ENCODE measurements at regions not wholly inside any gene's neighbourhood (a gene's known extent, or its start where the extent isn't known, plus 50 kb on each side); places are given as distances from the start of the nearest gene placed in this dataset.

- no peak for DNase-seq
Observed at GRCh38 chr4:96598465-96598864, 758.6 kb downstream of the PDHA2 start.

GRCh38 chr4:96599752-96600151, 759.9 kb downstream of the PDHA2 start:
- no peak for DNase-seq

DNA sequence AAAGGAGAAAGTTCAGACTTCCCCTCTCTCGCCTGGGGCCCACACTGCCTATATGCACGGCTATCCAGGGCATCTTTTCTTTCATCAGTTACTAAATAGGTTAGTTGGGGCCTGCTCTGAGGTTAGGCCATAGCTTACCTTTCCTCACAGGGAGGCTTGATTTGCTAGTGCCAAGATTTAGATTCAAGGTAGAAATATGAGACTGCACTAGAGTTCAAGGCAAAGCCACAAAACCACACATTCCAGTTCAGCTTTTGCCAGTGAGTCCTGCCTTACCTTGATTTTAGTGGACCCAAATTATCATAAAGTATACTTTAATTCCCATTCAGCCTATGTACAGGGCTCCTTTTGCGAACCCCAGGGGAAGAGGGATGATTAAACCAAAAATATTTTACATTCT, 762.8 kb downstream of the PDHA2 start:
- DNase-seq = no peak

DNA sequence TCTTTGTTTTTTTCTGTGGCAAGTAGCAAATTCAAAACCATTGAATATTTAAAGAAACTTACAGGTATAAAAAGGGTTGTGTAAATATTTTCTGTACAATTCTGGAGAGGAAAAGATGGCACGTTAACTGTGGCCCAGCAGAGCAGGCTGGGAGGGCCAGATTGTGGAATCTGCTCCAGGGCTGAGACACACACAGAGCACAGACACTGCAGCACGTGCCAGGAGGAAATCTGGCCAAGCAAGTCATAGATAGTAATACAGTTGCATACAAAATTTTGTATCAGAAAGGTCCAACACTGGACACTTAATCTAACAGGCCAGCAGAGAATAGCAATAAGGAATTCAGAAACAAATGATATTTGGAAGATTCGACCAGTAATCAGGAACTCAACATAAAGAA, 763.7 kb downstream of the PDHA2 start:
- no peak for DNase-seq

- DNase-seq = no peak
Observed at GRCh38 chr4:96606451-96606850, 766.6 kb downstream of the PDHA2 start.

- DNase-seq = no peak
Observed at GRCh38 chr4:96626023-96626422, 786.1 kb downstream of the PDHA2 start.

DNA sequence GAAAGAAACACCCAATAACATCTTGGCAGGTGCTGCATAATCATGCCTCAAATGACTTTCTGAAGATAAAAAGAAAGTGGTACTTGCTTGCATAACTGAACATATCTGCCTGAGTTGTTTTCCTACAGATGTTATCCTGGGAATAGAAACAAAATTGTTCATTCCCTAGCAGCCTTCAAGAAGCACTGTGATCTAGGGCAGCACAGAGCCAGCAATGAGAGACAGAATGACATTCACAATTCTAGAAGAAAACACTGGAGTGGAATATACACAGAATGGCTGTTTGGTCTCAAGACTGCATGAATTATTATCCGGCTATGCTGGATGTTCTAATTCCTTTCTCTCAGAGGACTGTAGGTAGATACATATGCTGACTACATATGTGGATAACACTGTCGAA, 790.9 kb downstream of the PDHA2 start:
- DNase-seq = no peak

- DNase-seq = no peak
Observed at GRCh38 chr4:96637971-96638412, 798.1 kb downstream of the PDHA2 start.

DNA sequence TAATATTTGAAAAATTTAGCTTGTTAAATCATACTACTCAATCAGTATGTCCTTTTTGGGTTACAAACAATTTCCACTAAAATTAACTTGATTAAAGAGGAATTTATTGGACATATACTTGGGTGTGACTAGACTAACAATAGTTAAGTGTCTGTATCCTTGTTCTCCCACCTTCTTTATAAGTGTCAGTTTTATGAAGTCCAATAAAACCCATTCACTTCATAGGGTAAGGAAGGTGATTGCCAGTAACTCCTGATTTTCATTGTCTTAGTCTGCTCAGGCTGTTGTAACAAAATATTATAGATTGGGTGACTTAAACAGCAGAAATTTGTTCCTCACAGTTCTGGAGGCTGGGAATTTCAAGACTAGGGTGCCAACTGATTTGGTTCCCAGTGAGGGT, 800.0 kb downstream of the PDHA2 start:
- DNase-seq = no peak

DNA sequence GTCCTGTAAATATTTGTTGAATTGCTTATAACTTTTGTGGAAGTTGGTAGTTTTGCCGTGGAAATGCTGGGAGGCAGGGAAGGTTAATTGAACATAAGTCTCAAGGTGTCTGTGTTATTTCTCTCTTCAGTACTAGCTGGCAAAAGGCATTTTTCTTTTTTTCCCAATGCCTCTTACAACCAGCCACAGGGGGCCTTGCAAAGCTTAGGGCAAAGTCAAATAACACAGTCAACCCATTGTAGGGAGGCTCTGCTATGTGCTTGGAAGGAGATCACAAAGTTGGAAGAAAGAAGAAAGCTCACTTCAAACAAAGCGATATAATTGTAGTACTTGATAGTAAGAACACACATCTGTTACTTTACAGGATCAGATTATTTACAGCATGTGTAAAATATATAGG, 802.6 kb downstream of the PDHA2 start:
- DNase-seq = no peak

DNA sequence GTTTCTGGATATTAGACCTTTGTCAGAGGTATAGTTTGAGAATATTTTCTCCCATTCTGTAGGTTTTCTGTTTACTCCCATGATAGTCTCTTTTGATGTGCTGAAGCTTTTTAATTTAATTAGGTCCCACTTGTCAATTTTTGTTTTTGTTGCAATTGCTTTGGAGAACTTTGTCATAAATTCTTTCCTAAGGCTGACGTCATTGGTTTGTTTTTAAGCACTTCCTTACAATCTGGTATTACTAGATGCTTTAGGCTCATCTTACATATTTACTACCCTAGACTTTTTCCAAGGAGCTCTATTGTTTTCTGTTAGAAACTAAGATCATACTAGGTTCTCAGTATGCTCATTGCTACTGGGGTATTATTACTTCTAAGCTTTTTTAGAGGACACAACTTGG, 806.3 kb downstream of the PDHA2 start:
- DNase-seq = no peak

DNA sequence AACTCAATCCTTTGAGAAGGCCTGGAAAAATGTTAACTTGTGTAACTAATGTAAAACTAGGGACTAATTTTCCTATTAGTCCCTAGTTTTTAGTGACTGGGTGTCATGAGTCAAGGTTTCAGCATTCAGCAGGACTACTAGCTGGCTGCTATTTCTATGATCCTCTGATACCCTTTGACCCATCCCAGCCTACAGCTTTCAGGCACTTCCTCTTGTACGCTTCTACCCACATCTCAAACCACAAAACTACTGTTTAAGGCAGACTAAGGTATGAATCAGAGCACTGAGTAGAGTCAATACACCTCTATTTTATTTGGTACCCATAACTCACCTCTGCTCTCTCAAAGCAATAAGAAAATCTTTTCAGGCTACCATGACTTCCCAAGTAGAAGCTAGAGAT, 809.6 kb downstream of the PDHA2 start:
- DNase-seq = no peak

GRCh38 chr4:96652158-96652557, 812.3 kb downstream of the PDHA2 start:
- DNase-seq = no peak

DNA sequence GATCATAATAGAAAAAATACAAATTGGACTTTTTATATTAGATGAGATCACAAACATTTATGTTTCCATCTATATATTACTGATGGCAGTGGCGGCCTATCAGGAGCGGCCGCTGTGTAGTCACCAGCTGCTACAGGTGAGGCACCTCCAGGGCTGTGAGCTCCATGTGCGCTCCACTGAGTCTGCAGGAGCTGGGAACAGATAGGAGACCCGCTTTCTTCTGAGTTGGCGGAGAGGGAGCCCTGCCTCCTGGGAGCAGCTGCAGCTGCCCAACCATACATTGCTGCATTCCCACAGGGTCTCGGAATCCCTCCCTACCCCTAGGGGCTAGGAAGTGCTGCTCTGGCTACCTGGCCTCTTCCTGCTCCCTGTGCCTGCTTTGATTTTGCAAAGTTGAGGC, 812.9 kb downstream of the PDHA2 start:
- no peak for DNase-seq

DNA sequence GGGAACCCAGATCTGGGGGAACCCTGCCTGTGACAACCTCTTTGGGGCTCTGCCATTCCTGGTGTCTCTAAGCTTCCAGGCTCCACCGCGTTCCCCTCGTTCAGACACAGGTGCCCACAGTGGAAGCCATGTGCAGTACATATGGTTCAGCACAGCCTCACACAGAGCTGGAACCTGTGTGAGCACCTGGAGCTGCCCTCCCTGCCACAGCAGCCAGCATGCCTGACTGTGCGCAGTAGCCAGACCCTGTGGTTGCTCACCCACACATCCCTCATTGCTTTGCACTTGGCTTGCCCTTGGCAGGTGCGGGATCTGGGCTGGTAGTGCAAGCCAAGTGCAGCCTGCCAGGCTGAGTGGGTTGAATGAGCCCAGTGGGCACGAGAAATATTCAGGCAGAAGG, 814.2 kb downstream of the PDHA2 start:
- no peak for DNase-seq

DNA sequence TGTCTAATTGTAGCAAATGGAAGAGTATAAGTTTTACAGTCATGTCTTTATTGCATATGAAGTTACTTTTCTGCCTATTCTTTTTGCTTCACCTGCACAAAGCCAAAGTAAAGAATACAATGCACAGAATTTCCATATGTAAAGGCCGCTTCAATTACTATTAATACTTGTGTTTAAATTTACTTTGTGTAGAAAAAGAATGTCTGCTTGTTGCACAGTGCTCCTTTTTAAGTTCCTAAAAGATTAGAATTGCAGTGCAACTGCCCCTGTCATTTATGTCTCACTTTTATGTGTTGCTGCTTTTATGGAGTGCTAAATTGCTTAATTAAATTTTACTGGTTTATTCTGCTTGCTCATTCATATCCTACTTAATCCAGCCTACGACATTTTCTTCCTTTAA, 830.5 kb downstream of the PDHA2 start:
- DNase-seq = no peak

DNA sequence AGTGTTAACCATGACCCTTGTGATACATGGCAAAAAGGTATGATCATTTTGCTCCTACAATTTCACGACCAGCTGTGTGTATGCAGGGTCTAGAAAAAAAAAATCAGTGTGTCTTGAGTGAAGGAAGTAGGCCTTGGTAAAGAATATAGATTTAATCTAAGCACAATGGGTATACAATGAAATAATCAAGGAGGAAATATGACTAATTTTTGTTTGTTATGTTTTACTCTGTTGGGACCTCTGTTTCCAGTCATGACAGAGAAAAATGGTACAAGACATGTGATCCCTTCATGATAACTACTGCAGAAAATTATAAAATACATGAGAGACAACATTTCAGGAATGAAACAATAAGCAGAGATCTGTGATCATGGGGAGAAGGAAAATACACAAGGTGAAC, 835.5 kb downstream of the PDHA2 start:
- DNase-seq = no peak

DNA sequence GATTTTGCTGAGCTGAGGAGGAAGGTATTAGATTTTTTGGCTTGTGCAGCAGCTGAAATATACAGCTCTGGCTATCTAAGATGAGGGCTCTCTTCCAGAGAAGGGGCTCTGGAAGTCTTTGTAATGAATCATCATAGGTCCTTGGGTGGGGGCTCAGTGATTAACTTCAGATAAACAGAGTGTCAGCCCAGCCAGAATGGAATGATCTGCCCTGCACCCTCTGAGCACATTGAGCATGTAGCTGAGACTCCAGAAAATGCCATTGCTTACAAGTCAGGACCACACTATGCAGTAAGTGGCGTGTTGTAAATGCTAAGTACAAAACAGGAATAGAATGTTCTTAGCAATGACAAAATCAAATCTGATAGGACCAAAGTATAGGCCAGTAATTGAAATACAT, 836.0 kb downstream of the PDHA2 start:
- no peak for DNase-seq

GRCh38 chr4:96676754-96677435, 837.0 kb downstream of the PDHA2 start:
- DNase-seq = no peak

DNA sequence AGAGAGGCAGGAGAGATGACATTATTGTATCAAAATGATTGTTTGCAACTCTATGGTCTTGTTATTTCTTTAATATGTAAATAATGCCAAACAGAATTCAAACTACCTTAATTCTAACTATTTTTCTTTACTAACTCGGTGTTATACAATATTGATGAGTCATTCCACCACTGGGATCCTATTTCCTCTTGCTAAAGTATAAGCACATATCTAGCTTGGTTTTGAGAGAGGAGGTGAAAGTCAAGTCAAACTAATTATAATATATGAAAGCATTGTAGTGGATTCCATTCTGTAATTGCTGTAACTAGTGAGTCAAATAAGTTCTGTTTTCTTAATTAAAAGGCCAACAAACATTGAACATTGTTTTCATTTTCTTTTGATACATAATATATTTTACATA, 837.6 kb downstream of the PDHA2 start:
- DNase-seq = no peak

GRCh38 chr4:96681218-96681617, 841.3 kb downstream of the PDHA2 start:
- no peak for DNase-seq

DNA sequence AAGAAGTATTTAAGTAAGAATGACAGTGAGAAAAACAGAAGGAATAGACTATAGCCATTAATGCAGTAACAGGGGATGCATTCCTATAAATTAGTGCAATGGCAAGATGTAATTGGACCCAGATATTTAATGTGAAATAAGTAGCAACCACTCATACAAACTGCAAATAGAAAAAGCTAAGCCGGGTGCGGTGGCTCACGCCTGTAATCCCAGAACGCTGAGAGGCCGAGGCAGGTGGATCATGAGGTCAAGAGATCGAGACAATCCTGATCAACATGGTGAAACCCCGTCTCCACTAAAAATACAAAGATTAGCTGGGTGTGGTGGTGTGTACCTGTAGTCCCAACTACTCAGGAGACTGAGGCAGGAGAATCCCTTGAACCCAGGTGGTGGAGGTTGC, 845.8 kb downstream of the PDHA2 start:
- no peak for DNase-seq

DNA sequence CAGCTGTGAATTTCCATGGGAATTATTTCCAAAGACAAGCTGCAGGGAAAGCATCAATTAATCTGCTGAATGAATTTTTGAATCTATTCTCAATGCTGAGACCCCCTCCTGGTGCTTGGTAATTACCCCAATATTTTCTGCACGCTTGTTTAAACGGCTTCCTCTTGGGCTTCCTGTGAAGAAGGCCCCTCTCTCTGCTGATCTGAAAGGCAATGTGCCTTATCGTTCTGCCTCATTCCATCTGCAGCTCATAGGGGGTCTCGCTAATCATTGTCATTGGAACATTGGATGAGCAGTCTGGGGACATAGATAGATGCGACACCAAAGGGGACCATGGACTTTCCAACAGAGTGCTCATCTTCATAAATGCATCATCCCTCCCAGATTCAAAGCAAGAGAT, 851.6 kb downstream of the PDHA2 start:
- DNase-seq = no peak

DNA sequence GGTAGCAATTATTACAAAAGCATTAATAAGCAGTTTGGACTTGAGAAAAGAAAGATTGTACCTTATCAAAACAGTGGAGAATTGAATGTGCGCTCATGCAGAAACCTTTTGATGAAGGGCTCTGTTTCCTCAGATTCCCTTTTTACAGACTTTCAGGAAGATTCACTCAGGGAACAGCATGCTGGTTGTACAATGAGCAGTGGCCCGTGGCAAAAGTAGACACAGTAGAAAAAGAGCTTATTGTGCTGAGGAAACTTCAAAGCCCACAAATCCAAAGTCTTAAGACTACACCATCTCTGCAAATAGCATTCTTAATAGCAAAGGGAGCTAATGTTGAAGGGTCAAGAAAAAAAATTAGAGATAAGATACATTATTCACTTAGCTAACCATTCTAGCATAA, 858.9 kb downstream of the PDHA2 start:
- DNase-seq = no peak

DNA sequence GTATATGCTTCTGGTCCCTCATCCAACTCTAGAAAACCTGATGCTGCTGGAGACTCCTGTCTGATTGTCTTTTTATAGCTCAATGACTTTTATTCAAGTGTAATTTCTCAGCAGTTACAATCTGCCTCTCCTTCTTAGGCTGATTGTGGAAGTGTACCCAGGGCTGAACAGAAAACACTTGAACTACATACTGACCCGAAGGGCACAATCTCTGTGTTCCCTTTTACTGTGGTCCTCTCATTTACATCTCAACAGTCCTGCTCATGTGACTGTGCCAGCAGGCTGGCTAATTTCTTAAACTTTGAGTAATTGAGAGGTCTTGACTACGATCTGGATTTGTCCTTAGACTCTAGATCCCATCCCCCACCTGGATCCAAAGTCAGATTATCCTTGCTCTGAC, 863.4 kb downstream of the PDHA2 start:
- no peak for DNase-seq

DNA sequence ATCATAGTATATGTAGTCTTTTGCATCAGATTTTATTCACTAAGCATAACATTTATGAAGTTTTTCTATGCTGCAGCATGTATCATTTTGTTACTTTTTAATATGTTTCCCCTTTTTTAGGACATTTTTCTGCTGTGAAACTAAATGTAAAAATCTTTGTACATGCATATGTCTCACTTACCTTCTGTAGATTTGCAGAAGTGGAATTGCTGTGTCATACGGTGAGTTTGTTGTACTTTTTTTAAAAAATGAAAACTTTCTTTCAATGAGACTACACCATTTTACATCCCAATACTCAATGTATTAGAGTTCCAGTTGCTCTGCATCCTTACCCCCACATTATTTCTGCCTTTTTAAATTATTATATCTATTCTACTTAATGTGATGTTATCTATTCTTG, 868.9 kb downstream of the PDHA2 start:
- no peak for DNase-seq
